Gastroesophageal sphincter (tissue), 3 donors: ENCODE measurements at regions not wholly inside any gene's neighbourhood (a gene's known extent, or its start where the extent isn't known, plus 50 kb on each side); places are given as distances from the start of the nearest gene placed in this dataset.

Source experiments
- EP300 ChIP-seq: sonication (generic); formaldehyde crosslinking; IDR thresholded peaks from one replicate; pipeline ENCODE4 v1.6.1; 2017; ENCODE audit warnings: antibody characterized with exemption, mild to moderate bottlenecking
- POLR2A ChIP-seq, 2 donors: fragments of 450-650 bp; IDR thresholded peaks; one replicate each; pipeline ENCODE4 v1.6.1; 2017; ENCODE audit warnings: antibody characterized with exemption in 2 of 2, mild to moderate bottlenecking in 2 of 2, moderate library complexity in 1 of 2
- POLR2AphosphoS5 ChIP-seq: sonication (generic); formaldehyde crosslinking; IDR thresholded peaks from one replicate; pipeline ENCODE4 v1.6.1; 2017; ENCODE audit warnings: antibody characterized with exemption
- TF ChIP-seq, protein P1 (sequence below), 4 experiments: fragments of 200-600 bp in 2 of 4; fragments of 450-650 bp in 2 of 4; sonication (generic) in 1 of 4; IDR thresholded peaks; one replicate each; pipeline ENCODE4 v1.5.1; 2017 to 2019; ENCODE audit warnings: antibody characterized with exemption in 4 of 4, mild to moderate bottlenecking in 2 of 4, moderate library complexity in 2 of 4

DNA sequence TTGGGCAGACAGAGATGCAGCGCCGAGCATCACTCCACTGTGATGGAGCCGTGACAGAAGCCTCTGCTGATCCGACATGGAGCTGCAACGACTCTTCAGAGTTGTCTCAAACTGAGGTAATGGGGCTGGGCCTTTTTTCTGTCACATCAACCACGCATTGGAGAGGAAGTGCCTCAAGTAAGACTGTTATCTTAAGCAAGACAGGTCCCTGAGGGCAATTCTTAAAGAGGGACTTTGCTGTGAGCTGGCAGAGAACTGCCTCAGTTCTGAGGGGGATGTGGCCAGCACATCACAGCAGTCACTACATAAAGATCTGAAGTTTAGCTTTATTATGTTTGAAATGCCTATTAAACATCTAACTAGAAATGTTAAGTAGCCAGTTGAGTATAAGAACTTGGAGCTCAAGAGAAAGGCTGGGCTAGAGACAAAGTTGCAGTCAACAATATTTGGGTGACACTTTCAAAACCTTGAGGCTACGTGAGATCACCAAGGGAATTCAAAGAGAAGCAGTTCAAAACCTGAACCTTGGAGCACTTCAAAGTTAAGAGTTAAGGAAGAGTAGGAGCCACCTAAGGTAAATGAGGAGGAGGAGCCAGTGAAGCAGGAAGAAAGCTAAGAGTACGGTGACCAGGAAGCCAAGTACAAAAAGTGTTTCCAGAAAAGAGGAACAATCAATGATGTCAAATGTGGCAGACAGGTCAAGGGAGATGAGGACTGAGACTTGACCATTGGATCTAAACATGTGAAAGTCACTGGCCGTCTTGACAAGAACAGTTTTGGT lies 54.2 kb upstream of the BCL9 start:
- TF ChIP-seq, protein P1, sequence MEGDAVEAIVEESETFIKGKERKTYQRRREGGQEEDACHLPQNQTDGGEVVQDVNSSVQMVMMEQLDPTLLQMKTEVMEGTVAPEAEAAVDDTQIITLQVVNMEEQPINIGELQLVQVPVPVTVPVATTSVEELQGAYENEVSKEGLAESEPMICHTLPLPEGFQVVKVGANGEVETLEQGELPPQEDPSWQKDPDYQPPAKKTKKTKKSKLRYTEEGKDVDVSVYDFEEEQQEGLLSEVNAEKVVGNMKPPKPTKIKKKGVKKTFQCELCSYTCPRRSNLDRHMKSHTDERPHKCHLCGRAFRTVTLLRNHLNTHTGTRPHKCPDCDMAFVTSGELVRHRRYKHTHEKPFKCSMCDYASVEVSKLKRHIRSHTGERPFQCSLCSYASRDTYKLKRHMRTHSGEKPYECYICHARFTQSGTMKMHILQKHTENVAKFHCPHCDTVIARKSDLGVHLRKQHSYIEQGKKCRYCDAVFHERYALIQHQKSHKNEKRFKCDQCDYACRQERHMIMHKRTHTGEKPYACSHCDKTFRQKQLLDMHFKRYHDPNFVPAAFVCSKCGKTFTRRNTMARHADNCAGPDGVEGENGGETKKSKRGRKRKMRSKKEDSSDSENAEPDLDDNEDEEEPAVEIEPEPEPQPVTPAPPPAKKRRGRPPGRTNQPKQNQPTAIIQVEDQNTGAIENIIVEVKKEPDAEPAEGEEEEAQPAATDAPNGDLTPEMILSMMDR (IDR thresholded peaks at IDR 0.05) = no peak
- no peak for TF ChIP-seq POLR2A (IDR thresholded peaks at IDR 0.05)
- TF ChIP-seq EP300 = no peak
- TF ChIP-seq POLR2AphosphoS5 = no peak
